ENCODE measurements at regions not wholly inside any gene's neighbourhood (a gene's known extent, or its start where the extent isn't known, plus 50 kb on each side); places are given as distances from the start of the nearest gene placed in this dataset.

- 87% methylated on average over 4 of the region's 4 CpGs for WGBS (ENCODE audit: low lambda C conversion rate, missing lambda C conversion rate)
- Histone ChIP-seq H3K4me1 (ENCODE audit: insufficient read depth) (peaks cover 7% of the 10 kb centered on the region), H3K27me3 (no peaks in the 10 kb centered on the region), H3K79me2 (no peaks in the 10 kb centered on the region), H3K4me3 (no peak overlapping the region), H3K9me2 (replicated peaks; ENCODE audit: insufficient read depth) (no peaks in the 10 kb centered on the region), H3K4me2 (no peak overlapping the region), H4K20me1 (ENCODE audit: insufficient read depth, poor library complexity, severe bottlenecking) (no peaks in the 10 kb centered on the region), H3K36me3 (replicated peaks; ENCODE audit: insufficient read depth, low read depth) (no peaks in the 10 kb centered on the region), H2AFZ (no peak overlapping the region), H3K27ac (no peak overlapping the region), H3K9me3 (ENCODE audit: low read depth) (no peaks in the 10 kb centered on the region)
- DNase-seq (ENCODE audit: low spot score): no peak
- TF ChIP-seq EZH2phosphoT487 (IDR thresholded peaks at IDR 0.05; ENCODE audit: low read depth, severe bottlenecking, unreplicated experiment): no peak
- no peak for TF ChIP-seq EZH2 (IDR thresholded peaks at IDR 0.05; ENCODE audit: borderline replicate concordance)
- no peak for TF ChIP-seq CTCF (IDR thresholded peaks at IDR 0.05; ENCODE audit: poor library complexity)
Observed at GRCh38 chr6:2351807-2352431, 106.5 kb upstream of the GMDS start.

GRCh38 chr6:2351090-2351489 is 105.7 kb upstream of the GMDS start:
- no peaks in the 10 kb centered on the region for H3K36me3 ChIP-seq (replicated peaks; ENCODE audit: insufficient read depth, low read depth)
- DNase-seq (ENCODE audit: low spot score): no peak
- WGBS (ENCODE audit: low lambda C conversion rate, missing lambda C conversion rate): 85% methylated on average over 5 of the region's 5 CpGs
- no peaks in the 10 kb centered on the region for H3K79me2 ChIP-seq
- H3K4me3 ChIP-seq: no peak overlapping the region
- H3K4me2 ChIP-seq: no peak overlapping the region
- H3K4me1 ChIP-seq (ENCODE audit: insufficient read depth): peaks cover 7% of the 10 kb centered on the region
- H3K9me3 ChIP-seq (ENCODE audit: low read depth): no peaks in the 10 kb centered on the region
- no peaks in the 10 kb centered on the region for H3K9me2 ChIP-seq (replicated peaks; ENCODE audit: insufficient read depth)
- no peak for TF ChIP-seq CTCF (IDR thresholded peaks at IDR 0.05; ENCODE audit: poor library complexity)
- no peak for TF ChIP-seq EZH2 (IDR thresholded peaks at IDR 0.05; ENCODE audit: borderline replicate concordance)
- H3K27ac ChIP-seq: no peak overlapping the region
- H2AFZ ChIP-seq: no peak overlapping the region
- H3K27me3 ChIP-seq: no peaks in the 10 kb centered on the region
- no peaks in the 10 kb centered on the region for H4K20me1 ChIP-seq (ENCODE audit: insufficient read depth, poor library complexity, severe bottlenecking)

- Histone ChIP-seq H3K9me2 (replicated peaks; ENCODE audit: insufficient read depth) (no peaks in the 10 kb centered on the region), H3K9me3 (ENCODE audit: low read depth) (no peaks in the 10 kb centered on the region), H3K4me2 (no peak overlapping the region), H3K27ac (no peak overlapping the region), H3K79me2 (no peaks in the 10 kb centered on the region), H3K4me1 (ENCODE audit: insufficient read depth) (no peaks in the 10 kb centered on the region), H3K27me3 (no peaks in the 10 kb centered on the region), H2AFZ (no peak overlapping the region), H3K4me3 (no peak overlapping the region), H4K20me1 (ENCODE audit: insufficient read depth, poor library complexity, severe bottlenecking) (no peaks in the 10 kb centered on the region), H3K36me3 (replicated peaks; ENCODE audit: insufficient read depth, low read depth) (no peaks in the 10 kb centered on the region)
- TF ChIP-seq EZH2 (IDR thresholded peaks at IDR 0.05; ENCODE audit: borderline replicate concordance) (no peak), CTCF (IDR thresholded peaks at IDR 0.05; ENCODE audit: poor library complexity) (no peak), EZH2phosphoT487 (IDR thresholded peaks at IDR 0.05; ENCODE audit: low read depth, severe bottlenecking, unreplicated experiment) (no peak)
- WGBS (ENCODE audit: low lambda C conversion rate, missing lambda C conversion rate): 91% methylated on average over 3 of the region's 3 CpGs
- DNase-seq (ENCODE audit: low spot score): no peak
Observed at GRCh38 chr6:2346078-2346477, 100.7 kb upstream of the GMDS start.

Measured in hepatocyte (in vitro differentiated cells).